SK-N-SH (cell line): ENCODE measurements at regions not wholly inside any gene's neighbourhood (a gene's known extent, or its start where the extent isn't known, plus 50 kb on each side); places are given as distances from the start of the nearest gene placed in this dataset.

Experiments
- CTCF ChIA-PET: fragments of 300-600, 350-600 bp; formaldehyde crosslinking; extraction: SDS; loops from one replicate; lab custom pipeline; 2021; lab: Yijun Ruan, JAX
- POLR2A ChIA-PET: fragments of 350-600 bp; sonication (Branson Sonifier 250); formaldehyde crosslinking; extraction: SDS; loops from one replicate; lab custom pipeline; 2020; ENCODE audit warnings: antibody characterized with exemption, inconsistent platforms; lab: Yijun Ruan, JAX
- DNase-seq: peaks from one replicate; pipeline ENCODE4 v3.0.0; 2012
- H2AFZ ChIP-seq: fragments of 200-600 bp; sonication (generic); 2 replicates; pipeline ENCODE4 v1.8.1; 2016; ENCODE audit warnings: antibody characterized with exemption, mild to moderate bottlenecking, low read depth
- H3F3A ChIP-seq: fragments of 200-600 bp; sonication (generic); replicated peaks from 2 replicates; pipeline ENCODE3; 2016; ENCODE audit warnings: antibody characterized with exemption, mild to moderate bottlenecking; ENCODE audit not compliant: insufficient read depth
- H3K27ac ChIP-seq, 2 experiments: fragments of 200-500 bp in 1 of 2; fragments of 200-600 bp in 1 of 2; sonication (Bioruptor generic) in 1 of 2; sonication (generic), shearing (Covaris generic) in 1 of 2; 2 replicates each; pipeline versions ENCODE4 v1.5.1 to v1.6.1; 2014 to 2016; ENCODE audit warnings: low read depth in 2 of 2, inconsistent platforms in 1 of 2, low read length in 1 of 2, mild to moderate bottlenecking in 1 of 2, mixed read lengths in 1 of 2
- H3K27me3 ChIP-seq: fragments of 200-600 bp; sonication (generic), shearing (Covaris generic); 2 replicates; pipeline ENCODE4 v1.6.1; 2016; ENCODE audit warnings: mixed run types; ENCODE audit not compliant: insufficient read depth
- H3K36me3 ChIP-seq, 2 experiments: fragments of 200-500 bp in 1 of 2; fragments of 200-600 bp in 1 of 2; sonication (Bioruptor generic) in 1 of 2; sonication (generic) in 1 of 2; replicated peaks in 1 of 2; 2 replicates each; pipeline versions ENCODE3 to v1.5.1; 2014 to 2016; ENCODE audit warnings: low read length in 1 of 2, mild to moderate bottlenecking in 1 of 2; ENCODE audit not compliant: insufficient read depth in 2 of 2, control insufficient read depth in 1 of 2
- H3K4me1 ChIP-seq, 2 experiments: fragments of 200-500 bp in 1 of 2; fragments of 200-600 bp in 1 of 2; sonication (Bioruptor generic) in 1 of 2; sonication (generic), shearing (Covaris generic) in 1 of 2; 2 replicates each; pipeline versions ENCODE4 v1.5.1 to v1.6.1; 2014 to 2016; ENCODE audit warnings: low read depth in 1 of 2, low read length in 1 of 2, mixed run types in 1 of 2; ENCODE audit not compliant: insufficient read depth in 2 of 2, control insufficient read depth in 1 of 2
- H3K4me2 ChIP-seq: fragments of 200-600 bp; sonication (generic), shearing (Covaris generic); 2 replicates; pipeline ENCODE4 v1.6.1; 2017; ENCODE audit warnings: mixed run types
- H3K4me3 ChIP-seq, 2 experiments: fragments of 200-500 bp in 1 of 2; fragments of 200-600 bp in 1 of 2; sonication (Bioruptor generic) in 1 of 2; sonication (generic), shearing (Covaris generic) in 1 of 2; 2 replicates each; pipeline versions ENCODE4 v1.5.1 to v1.8.1; 2014 to 2016; ENCODE audit warnings: low read depth in 2 of 2, inconsistent platforms in 1 of 2, low read length in 1 of 2, mild to moderate bottlenecking in 1 of 2, mixed read lengths in 1 of 2, moderate library complexity in 1 of 2
- H3K79me2 ChIP-seq: fragments of 200-600 bp; sonication (generic); 2 replicates; pipeline ENCODE4 v1.8.1; 2017; ENCODE audit warnings: mild to moderate bottlenecking; ENCODE audit not compliant: insufficient read depth
- H3K9ac ChIP-seq: fragments of 200-600 bp; sonication (generic); 2 replicates; pipeline ENCODE4 v1.6.1; 2017; ENCODE audit warnings: mixed run types
- H3K9me2 ChIP-seq: fragments of 200-600 bp; sonication (generic); 2 replicates; pipeline ENCODE4 v1.6.1; 2017; ENCODE audit warnings: mixed run types
- H3K9me3 ChIP-seq: fragments of 200-600 bp; sonication (generic); 2 replicates; pipeline ENCODE4 v1.6.1; 2017; ENCODE audit warnings: mixed run types, mild to moderate bottlenecking, moderate library complexity
- H4K20me1 ChIP-seq: fragments of 200-600 bp; sonication (generic); 2 replicates; pipeline ENCODE4 v1.6.1; 2017; ENCODE audit warnings: mild to moderate bottlenecking, mixed run types; ENCODE audit not compliant: insufficient read depth
- CHD2 ChIP-seq: fragments of 150-350 bp; IDR thresholded peaks from 2 replicates; pipeline ENCODE4 v1.6.1; 2018; ENCODE audit warnings: low read length; ENCODE audit not compliant: partially characterized antibody
- CTCF ChIP-seq: fragments of 200-600 bp; sonication (generic); IDR thresholded peaks from 2 replicates; pipeline ENCODE4 v1.6.1; 2017; ENCODE audit warnings: antibody characterized with exemption, mild to moderate bottlenecking, moderate library complexity
- ELF1 ChIP-seq: IDR thresholded peaks from 2 replicates; pipeline ENCODE4 v1.4.0; 2012
- FOXJ3 ChIP-seq: sonication (generic); formaldehyde crosslinking; IDR thresholded peaks from 2 replicates; pipeline ENCODE4 v1.5.1; 2020; ENCODE audit warnings: mild to moderate bottlenecking, missing genetic modification reagents
- IRF3 ChIP-seq: fragments of 150-350 bp; IDR thresholded peaks from 2 replicates; pipeline ENCODE4 v1.6.1; 2016; ENCODE audit warnings: mild to moderate bottlenecking, low read depth, low read length
- JUND ChIP-seq: IDR thresholded peaks from 2 replicates; pipeline ENCODE4 v1.4.0; 2012
- MAX ChIP-seq: IDR thresholded peaks from 2 replicates; pipeline ENCODE4 v1.4.0; 2012; ENCODE audit warnings: low read depth
- MEF2A ChIP-seq: IDR thresholded peaks from 2 replicates; pipeline ENCODE4 v1.4.0; 2012; ENCODE audit warnings: low read depth, borderline replicate concordance
- MXI1 ChIP-seq: IDR thresholded peaks from 2 replicates; pipeline ENCODE4 v1.6.1; 2012; ENCODE audit warnings: mild to moderate bottlenecking, low read depth, low read length, improper control_type of control experiment
- REST ChIP-seq: IDR thresholded peaks from 2 replicates; pipeline ENCODE4 v1.6.1; 2012; ENCODE audit warnings: mild to moderate bottlenecking, low read depth, low read length, moderate library complexity
- RFX5 ChIP-seq: IDR thresholded peaks from 2 replicates; pipeline ENCODE4 v1.6.1; 2012; ENCODE audit warnings: mild to moderate bottlenecking, improper control_type of control experiment, low read length
- SMC3 ChIP-seq: IDR thresholded peaks from 2 replicates; pipeline ENCODE4 v1.6.1; 2012; ENCODE audit warnings: low read depth, low read length, improper control_type of control experiment
- TAF1 ChIP-seq: IDR thresholded peaks from 2 replicates; pipeline ENCODE4 v1.6.1; 2012; ENCODE audit warnings: low read depth, mild to moderate bottlenecking, low read length, moderate library complexity, borderline replicate concordance
- TCF12 ChIP-seq: IDR thresholded peaks from 2 replicates; pipeline ENCODE4 v1.4.0; 2012
- TEAD4 ChIP-seq: IDR thresholded peaks from 2 replicates; pipeline ENCODE4 v1.4.0; 2012; ENCODE audit warnings: mild to moderate bottlenecking, borderline replicate concordance; ENCODE audit not compliant: insufficient read depth
- USF2 ChIP-seq: fragments of 150-350 bp; IDR thresholded peaks from 2 replicates; pipeline ENCODE4 v1.6.1; 2017; ENCODE audit warnings: antibody characterized with exemption, low read length, low read depth, borderline replicate concordance
- YY1 ChIP-seq: IDR thresholded peaks from 2 replicates; pipeline ENCODE4 v1.4.0; 2012; ENCODE audit warnings: low read depth, mild to moderate bottlenecking
- ZBTB33 ChIP-seq: IDR thresholded peaks from 2 replicates; pipeline ENCODE4 v1.4.0; 2012; ENCODE audit warnings: low read depth, borderline replicate concordance
- WGBS: methylation state at CpG from one replicate; pipeline ENCODE4 v1.1.6; 2017; ENCODE audit warnings: low lambda C conversion rate; 5-methylcytosine and 5-hydroxymethylcytosine counted together

- no peaks in the 10 kb centered on the region for H3F3A ChIP-seq
- H3K9me2 ChIP-seq = no peaks in the 10 kb centered on the region
- H3K9ac ChIP-seq = no peak overlapping the region
- no peaks in the 10 kb centered on the region for H3K9me3 ChIP-seq
- H4K20me1 ChIP-seq = no peaks in the 10 kb centered on the region
- TF ChIP-seq TEAD4 (no peak), RFX5 (no peak), CTCF (no peak), YY1 (no peak), IRF3 (no peak), ZBTB33 (no peak)
- H3K27ac ChIP-seq = no peak overlapping the region
- 80% methylated on average over 1 of the region's 1 CpG for WGBS
- H3K79me2 ChIP-seq = no peaks in the 10 kb centered on the region
- CTCF ChIA-PET = no interaction called here
- no peak overlapping the region for H2AFZ ChIP-seq
- POLR2A ChIA-PET = no interaction called here
- no peaks in the 10 kb centered on the region for H3K36me3 ChIP-seq
- H3K4me3 ChIP-seq = no peak overlapping the region
- DNase-seq = no peak
- no peak overlapping the region for H3K4me2 ChIP-seq
- no peaks in the 10 kb centered on the region for H3K27me3 ChIP-seq
- no peaks in the 10 kb centered on the region for H3K4me1 ChIP-seq
Observed at GRCh38 chr1:94674876-94675275, 133.3 kb upstream of the F3 start.

GRCh38 chr1:94672934-94673333, 131.4 kb upstream of the F3 start:
- no peak overlapping the region for H3K4me2 ChIP-seq
- no peak overlapping the region for H3K4me3 ChIP-seq
- WGBS = 83% methylated on average over 6 of the region's 6 CpGs
- no peak overlapping the region for H3K27ac ChIP-seq
- H3F3A ChIP-seq = no peaks in the 10 kb centered on the region
- H3K9ac ChIP-seq = no peak overlapping the region
- POLR2A ChIA-PET = no interaction called here
- no peak for DNase-seq
- no peaks in the 10 kb centered on the region for H3K27me3 ChIP-seq
- no peaks in the 10 kb centered on the region for H3K9me2 ChIP-seq
- H4K20me1 ChIP-seq = no peaks in the 10 kb centered on the region
- no peaks in the 10 kb centered on the region for H3K9me3 ChIP-seq
- peaks cover 0 to 3% of the 10 kb centered on the region in 2 experiments; a peak in 1 of 4 replicates for H3K4me1 ChIP-seq
- CTCF ChIA-PET = interaction anchor here (0.7 kb wide), 1 partner anchor 11 kb away, joined by 4 read pairs; no protein-coding TSS in a partner anchor
- no peak overlapping the region for H2AFZ ChIP-seq
- no peaks in the 10 kb centered on the region for H3K36me3 ChIP-seq
- H3K79me2 ChIP-seq = no peaks in the 10 kb centered on the region
- TF ChIP-seq FOXJ3 (CRISPR knock-in tag) = no peak
- no peak for TF ChIP-seq MAX
- TF ChIP-seq REST = no peak
- no peak for TF ChIP-seq ELF1
- TF ChIP-seq CHD2 = no peak
- no peak for TF ChIP-seq TAF1
- TF ChIP-seq MXI1 = no peak
- no peak for TF ChIP-seq TCF12
- TF ChIP-seq JUND = no peak
- no peak for TF ChIP-seq RFX5
- no peak for TF ChIP-seq SMC3
- TF ChIP-seq USF2 = no peak
- TF ChIP-seq MEF2A = no peak
